ENCODE measurements at regions not wholly inside any gene's neighbourhood (a gene's known extent, or its start where the extent isn't known, plus 50 kb on each side); places are given as distances from the start of the nearest gene placed in this dataset.

DNA sequence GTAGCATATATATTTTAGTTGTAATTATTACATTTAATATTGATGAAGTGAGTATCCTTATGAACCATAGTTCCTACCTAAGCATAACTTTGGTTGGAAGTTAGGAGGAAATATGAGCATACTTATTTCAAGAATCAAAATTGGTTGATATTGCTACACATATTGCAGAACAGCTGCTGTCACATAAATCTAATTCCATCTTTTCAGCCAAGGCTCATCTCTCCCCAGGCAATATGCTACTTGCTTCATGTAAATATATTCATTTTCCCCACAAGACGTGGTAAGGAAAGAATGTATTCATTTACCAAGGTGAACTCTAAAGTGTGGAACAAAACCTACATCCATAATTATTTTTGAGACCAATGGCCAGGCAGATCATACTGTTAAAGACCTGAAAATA is 62.5 kb upstream of the HIF1A start:
- H3K9me3 Mint-ChIP-seq, result no peaks in the 10 kb centered on the region
- no peaks in the 10 kb centered on the region for H3K9me3 ChIP-seq (ENCODE audit: control insufficient read depth, low read length)
- H3K27ac ChIP-seq (ENCODE audit: low read depth, low read length), result no peak overlapping the region
- H3K36me3 ChIP-seq (ENCODE audit: control insufficient read depth, insufficient read depth, low read length), result no peaks in the 10 kb centered on the region
- H3K9ac ChIP-seq (ENCODE audit: extremely low read depth, low read length, poor library complexity, severe bottlenecking), result no peak overlapping the region
- no peaks in the 10 kb centered on the region for H3K4me1 ChIP-seq (ENCODE audit: control insufficient read depth, insufficient read depth, low read length)
- H3K4me3 ChIP-seq (ENCODE audit: low read length), result no peak overlapping the region
- no peaks in the 10 kb centered on the region for H3K36me3 Mint-ChIP-seq (ENCODE audit: low read depth)
- no peak overlapping the region for H3K4me3 Mint-ChIP-seq
- DNase-seq, result no peak
- no peaks in the 10 kb centered on the region for H3K27me3 Mint-ChIP-seq (ENCODE audit: insufficient read depth)
- H3K27me3 ChIP-seq (ENCODE audit: control insufficient read depth, insufficient read depth, low read length, poor library complexity, severe bottlenecking), result no peaks in the 10 kb centered on the region
- peaks cover 5% of the 10 kb centered on the region for H3K4me1 Mint-ChIP-seq
- TF ChIP-seq, protein P1, sequence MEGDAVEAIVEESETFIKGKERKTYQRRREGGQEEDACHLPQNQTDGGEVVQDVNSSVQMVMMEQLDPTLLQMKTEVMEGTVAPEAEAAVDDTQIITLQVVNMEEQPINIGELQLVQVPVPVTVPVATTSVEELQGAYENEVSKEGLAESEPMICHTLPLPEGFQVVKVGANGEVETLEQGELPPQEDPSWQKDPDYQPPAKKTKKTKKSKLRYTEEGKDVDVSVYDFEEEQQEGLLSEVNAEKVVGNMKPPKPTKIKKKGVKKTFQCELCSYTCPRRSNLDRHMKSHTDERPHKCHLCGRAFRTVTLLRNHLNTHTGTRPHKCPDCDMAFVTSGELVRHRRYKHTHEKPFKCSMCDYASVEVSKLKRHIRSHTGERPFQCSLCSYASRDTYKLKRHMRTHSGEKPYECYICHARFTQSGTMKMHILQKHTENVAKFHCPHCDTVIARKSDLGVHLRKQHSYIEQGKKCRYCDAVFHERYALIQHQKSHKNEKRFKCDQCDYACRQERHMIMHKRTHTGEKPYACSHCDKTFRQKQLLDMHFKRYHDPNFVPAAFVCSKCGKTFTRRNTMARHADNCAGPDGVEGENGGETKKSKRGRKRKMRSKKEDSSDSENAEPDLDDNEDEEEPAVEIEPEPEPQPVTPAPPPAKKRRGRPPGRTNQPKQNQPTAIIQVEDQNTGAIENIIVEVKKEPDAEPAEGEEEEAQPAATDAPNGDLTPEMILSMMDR (conservative IDR thresholded peaks at IDR 0.05), result no peak
- WGBS, 2 experiments (ENCODE audit: insufficient coverage in 1 of 2, insufficient read length in 1 of 2), result 67% methylated on average over 1 of the region's 1 CpG; no CpG with 5 or more reads in 1 of the 2 experiments
- no peak overlapping the region for H3K27ac Mint-ChIP-seq

DNA sequence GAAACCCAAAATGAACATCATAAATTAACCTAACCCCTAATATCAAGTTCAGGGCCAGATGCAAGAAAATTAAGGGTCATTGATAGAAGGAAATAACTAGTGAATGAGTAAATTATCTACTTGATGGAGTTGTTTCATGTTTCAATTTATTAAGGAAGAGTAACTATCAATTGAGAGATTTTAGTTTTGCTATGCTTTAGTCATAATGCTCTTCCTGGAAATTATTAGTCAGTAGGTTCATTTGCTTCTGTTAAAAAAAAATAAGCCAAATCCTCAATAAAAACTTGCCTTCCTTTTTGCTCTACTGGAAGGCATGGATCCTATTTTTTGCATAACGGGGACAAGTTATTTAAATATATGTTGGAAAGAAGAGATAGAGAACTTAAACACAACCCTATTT is 59.0 kb upstream of the HIF1A start:
- H3K4me3 Mint-ChIP-seq, result no peak overlapping the region
- no peaks in the 10 kb centered on the region for H3K4me1 Mint-ChIP-seq
- Histone ChIP-seq H3K4me1 (ENCODE audit: control insufficient read depth, insufficient read depth, low read length) (no peaks in the 10 kb centered on the region), H3K36me3 (ENCODE audit: control insufficient read depth, insufficient read depth, low read length) (no peaks in the 10 kb centered on the region), H3K9me3 (ENCODE audit: control insufficient read depth, low read length) (no peaks in the 10 kb centered on the region), H3K9ac (ENCODE audit: extremely low read depth, low read length, poor library complexity, severe bottlenecking) (no peak overlapping the region), H3K27me3 (ENCODE audit: control insufficient read depth, insufficient read depth, low read length, poor library complexity, severe bottlenecking) (no peaks in the 10 kb centered on the region), H3K4me3 (ENCODE audit: low read length) (no peak overlapping the region), H3K27ac (ENCODE audit: low read depth, low read length) (no peak overlapping the region)
- no peaks in the 10 kb centered on the region for H3K9me3 Mint-ChIP-seq
- no peak overlapping the region for H3K27ac Mint-ChIP-seq
- H3K36me3 Mint-ChIP-seq (ENCODE audit: low read depth), result no peaks in the 10 kb centered on the region
- no peaks in the 10 kb centered on the region for H3K27me3 Mint-ChIP-seq (ENCODE audit: insufficient read depth)
- WGBS, 2 experiments (ENCODE audit: insufficient coverage in 1 of 2, insufficient read length in 1 of 2), result no CpG with 5 or more reads among the region's 1 CpG
- no peak for DNase-seq
- TF ChIP-seq, protein P1 (conservative IDR thresholded peaks at IDR 0.05), result no peak

DNA sequence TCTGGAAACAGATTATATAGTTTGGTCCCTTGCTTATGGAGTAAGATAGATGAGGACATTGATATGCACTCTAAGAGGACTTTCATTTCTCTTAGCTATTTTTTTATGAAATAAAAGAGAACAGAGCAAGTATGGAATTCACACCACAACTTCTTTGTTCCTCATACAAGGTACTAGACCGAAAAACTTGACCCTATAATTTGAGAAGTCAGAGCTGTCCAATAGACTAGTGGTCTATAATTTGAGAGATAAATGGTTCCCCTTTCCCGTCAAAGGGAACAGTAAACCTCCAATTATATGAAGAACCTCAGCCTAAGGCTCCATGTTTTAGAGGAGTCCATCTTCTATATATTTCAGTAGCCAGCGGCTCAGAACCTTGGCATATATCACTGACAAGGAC is 58.5 kb upstream of the HIF1A start:
- H3K4me3 Mint-ChIP-seq, result no peak overlapping the region

More for the DNA sequence above, 58.5 kb upstream of the HIF1A start:
- H3K27me3 ChIP-seq (ENCODE audit: control insufficient read depth, insufficient read depth, low read length, poor library complexity, severe bottlenecking), result no peaks in the 10 kb centered on the region
- Mint-ChIP-seq H3K4me1 (no peaks in the 10 kb centered on the region), H3K27ac (no peak overlapping the region), H3K9me3 (no peaks in the 10 kb centered on the region), H3K27me3 (ENCODE audit: insufficient read depth) (no peaks in the 10 kb centered on the region), H3K36me3 (ENCODE audit: low read depth) (no peaks in the 10 kb centered on the region)
- no peaks in the 10 kb centered on the region for H3K4me1 ChIP-seq (ENCODE audit: control insufficient read depth, insufficient read depth, low read length)
- H3K36me3 ChIP-seq (ENCODE audit: control insufficient read depth, insufficient read depth, low read length), result no peaks in the 10 kb centered on the region
- H3K9ac ChIP-seq (ENCODE audit: extremely low read depth, low read length, poor library complexity, severe bottlenecking), result no peak overlapping the region
- H3K9me3 ChIP-seq (ENCODE audit: control insufficient read depth, low read length), result no peaks in the 10 kb centered on the region
- no peak for DNase-seq
- 93 to 100% methylated on average over 1 to 3 of the region's 3 CpGs for WGBS, 2 experiments (ENCODE audit: insufficient coverage in 1 of 2, insufficient read length in 1 of 2)
- TF ChIP-seq, protein P1 (conservative IDR thresholded peaks at IDR 0.05), result no peak
- H3K27ac ChIP-seq (ENCODE audit: low read depth, low read length), result no peak overlapping the region
- no peak overlapping the region for H3K4me3 ChIP-seq (ENCODE audit: low read length)
